ENCODE measurements at regions not wholly inside any gene's neighbourhood (a gene's known extent, or its start where the extent isn't known, plus 50 kb on each side); places are given as distances from the start of the nearest gene placed in this dataset.

- no peak for TF ChIP-seq CTCF (IDR thresholded peaks at IDR 0.05; ENCODE audit: low read length)
- TF ChIP-seq EZH2 (optimal IDR thresholded peaks at IDR 0.05; ENCODE audit: low read depth, low read length): no peak
- no peak for TF ChIP-seq EZH2phosphoT487 (IDR thresholded peaks at IDR 0.05; ENCODE audit: low read length)
These were observed 154.1 kb upstream of the ATP2B1 start for GRCh38 chr12:89862511-89863445.
